ENCODE measurements at regions not wholly inside any gene's neighbourhood (a gene's known extent, or its start where the extent isn't known, plus 50 kb on each side); places are given as distances from the start of the nearest gene placed in this dataset.
"Not testable (repeated sequence)": the region's sequence is repeated elsewhere in the genome, so short reads cannot be mapped to it uniquely, and the experiment has no call there.

DNA sequence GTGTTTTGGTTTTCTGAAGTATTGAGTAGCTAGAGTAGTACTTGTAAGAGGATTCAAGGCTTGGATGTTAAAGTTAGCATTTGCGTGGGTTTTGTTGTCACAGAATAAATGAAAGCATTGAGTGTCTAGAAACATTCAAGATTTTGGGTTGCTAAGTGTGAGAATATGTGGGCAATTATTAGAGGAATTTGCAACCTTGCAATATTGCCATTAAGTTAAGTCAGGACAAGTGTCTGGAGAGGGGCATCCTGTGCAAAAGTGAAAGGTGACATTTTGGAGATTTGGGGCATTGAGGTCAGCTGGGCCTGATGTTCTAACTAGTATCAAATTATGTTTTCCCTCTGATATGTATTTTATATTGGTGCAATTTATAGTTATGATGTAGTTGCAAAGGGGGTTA, 533.9 kb upstream of the GRID2 start:
- H3K4me3 ChIP-seq (ENCODE audit: low read depth, low read length) = no peak overlapping the region
- TF ChIP-seq, protein P1, sequence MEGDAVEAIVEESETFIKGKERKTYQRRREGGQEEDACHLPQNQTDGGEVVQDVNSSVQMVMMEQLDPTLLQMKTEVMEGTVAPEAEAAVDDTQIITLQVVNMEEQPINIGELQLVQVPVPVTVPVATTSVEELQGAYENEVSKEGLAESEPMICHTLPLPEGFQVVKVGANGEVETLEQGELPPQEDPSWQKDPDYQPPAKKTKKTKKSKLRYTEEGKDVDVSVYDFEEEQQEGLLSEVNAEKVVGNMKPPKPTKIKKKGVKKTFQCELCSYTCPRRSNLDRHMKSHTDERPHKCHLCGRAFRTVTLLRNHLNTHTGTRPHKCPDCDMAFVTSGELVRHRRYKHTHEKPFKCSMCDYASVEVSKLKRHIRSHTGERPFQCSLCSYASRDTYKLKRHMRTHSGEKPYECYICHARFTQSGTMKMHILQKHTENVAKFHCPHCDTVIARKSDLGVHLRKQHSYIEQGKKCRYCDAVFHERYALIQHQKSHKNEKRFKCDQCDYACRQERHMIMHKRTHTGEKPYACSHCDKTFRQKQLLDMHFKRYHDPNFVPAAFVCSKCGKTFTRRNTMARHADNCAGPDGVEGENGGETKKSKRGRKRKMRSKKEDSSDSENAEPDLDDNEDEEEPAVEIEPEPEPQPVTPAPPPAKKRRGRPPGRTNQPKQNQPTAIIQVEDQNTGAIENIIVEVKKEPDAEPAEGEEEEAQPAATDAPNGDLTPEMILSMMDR (IDR thresholded peaks at IDR 0.05; ENCODE audit: insufficient read depth, low read depth, low read length) = no peak
- DNase-seq (ENCODE audit: low read depth) = no peak

DNA sequence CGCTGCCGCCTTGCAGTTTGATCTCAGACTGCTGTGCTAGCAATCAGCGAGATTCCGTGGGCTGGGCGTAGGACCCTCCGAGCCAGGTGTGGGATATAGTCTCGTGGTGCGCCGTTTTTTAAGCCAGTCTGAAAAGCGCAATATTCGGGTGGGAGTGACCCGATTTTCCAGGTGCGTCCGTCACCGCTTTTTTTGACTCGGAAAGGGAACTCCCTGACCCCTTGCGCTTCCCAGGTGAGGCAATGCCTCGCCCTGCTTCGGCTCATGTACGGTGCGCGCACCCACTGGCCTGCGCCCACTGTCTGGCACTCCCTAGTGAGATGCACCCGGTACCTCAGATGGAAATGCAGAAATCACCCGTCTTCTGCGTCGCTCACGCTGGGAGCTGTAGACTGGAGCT, 512.1 kb upstream of the GRID2 start:
- DNase-seq (ENCODE audit: low read depth); H3K4me3 ChIP-seq (ENCODE audit: low read depth, low read length): not testable (repeated sequence)

DNA sequence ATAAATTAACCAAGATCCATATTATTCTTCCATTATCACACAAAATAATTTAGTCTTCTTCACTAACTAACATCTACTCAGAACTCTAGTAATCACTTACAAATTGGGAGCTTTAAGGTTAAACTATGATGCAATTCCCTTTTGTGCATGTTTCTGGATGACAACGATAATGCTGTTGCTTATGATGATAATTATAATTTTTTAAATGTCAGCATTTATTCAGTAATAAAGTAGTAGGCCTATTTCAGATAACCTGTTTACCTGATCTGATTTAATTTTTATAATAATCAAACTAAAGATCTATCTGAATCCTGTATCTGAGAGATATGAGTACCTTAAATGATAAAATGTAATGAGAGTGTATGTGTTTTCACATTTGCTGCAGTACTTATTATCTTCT, 507.8 kb upstream of the GRID2 start:
- TF ChIP-seq, protein P1 (IDR thresholded peaks at IDR 0.05; ENCODE audit: insufficient read depth, low read depth, low read length) = no peak
- H3K4me3 ChIP-seq (ENCODE audit: low read depth, low read length) = no peak overlapping the region
- no peak for DNase-seq (ENCODE audit: low read depth)

DNA sequence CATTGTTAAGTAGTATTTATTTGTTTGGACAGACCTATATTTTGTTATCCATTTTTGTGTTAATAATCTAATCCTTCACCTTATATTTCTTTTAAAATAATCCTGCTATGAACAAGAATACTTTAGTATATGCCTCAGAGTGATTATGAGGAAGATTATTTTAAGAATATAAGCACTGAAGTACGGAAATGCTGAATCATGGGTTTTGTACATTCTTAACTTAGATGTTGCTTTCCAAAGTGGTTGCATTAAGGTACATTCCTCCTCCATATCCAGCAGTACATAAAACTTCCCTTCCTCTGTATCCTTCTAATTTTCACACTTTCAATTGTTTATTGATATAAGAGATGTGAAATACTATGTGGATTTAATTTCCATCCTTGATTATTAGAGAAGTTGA, 491.4 kb upstream of the GRID2 start:
- DNase-seq (ENCODE audit: low read depth) = no peak
- no peak overlapping the region for H3K4me3 ChIP-seq (ENCODE audit: low read depth, low read length)
- TF ChIP-seq, protein P1 (IDR thresholded peaks at IDR 0.05; ENCODE audit: insufficient read depth, low read depth, low read length) = no peak

DNA sequence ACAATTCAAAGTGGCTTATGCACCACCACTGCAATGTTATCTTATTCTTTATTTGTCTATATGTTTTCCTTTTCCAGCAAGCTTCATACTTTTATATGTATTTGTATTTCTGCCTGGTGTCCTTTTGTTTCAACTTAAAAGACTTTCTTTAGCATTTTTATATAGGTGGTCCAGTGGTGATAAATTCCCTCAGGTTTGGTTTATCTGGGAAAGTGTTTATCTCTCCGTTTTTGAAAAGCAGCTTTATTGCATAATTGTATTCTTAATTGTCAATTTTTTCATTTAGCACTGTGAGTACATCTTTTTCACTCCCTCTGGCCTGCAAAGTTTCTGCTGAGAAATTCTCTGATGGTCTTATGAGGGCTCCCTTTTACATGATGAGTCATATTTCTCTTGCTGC, 479.0 kb upstream of the GRID2 start:
- no peak for DNase-seq (ENCODE audit: low read depth)
- H3K4me3 ChIP-seq (ENCODE audit: low read depth, low read length) = no peak overlapping the region
- TF ChIP-seq, protein P1 (IDR thresholded peaks at IDR 0.05; ENCODE audit: insufficient read depth, low read depth, low read length) = no peak

DNA sequence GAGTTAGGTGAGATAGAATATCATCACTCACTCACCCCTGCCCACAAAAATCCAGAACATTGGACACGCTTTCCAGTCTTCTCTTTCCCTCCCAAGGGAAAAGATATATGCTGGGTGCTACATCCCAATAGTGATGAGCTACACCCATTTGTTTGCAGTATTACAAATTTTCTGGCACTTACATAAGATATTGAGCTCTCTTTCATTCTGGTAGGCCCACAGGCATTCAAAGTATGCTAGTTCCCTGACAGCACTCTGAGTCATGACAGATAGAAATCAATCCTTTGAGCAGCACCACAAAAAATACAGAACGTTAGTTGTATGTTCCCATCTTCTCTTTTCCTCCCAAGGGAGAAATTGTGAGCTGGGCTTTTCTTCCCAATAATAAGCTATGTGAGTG, 477.6 kb upstream of the GRID2 start:
- no peak for DNase-seq (ENCODE audit: low read depth)
- TF ChIP-seq, protein P1 (IDR thresholded peaks at IDR 0.05; ENCODE audit: insufficient read depth, low read depth, low read length) = no peak
- no peak overlapping the region for H3K4me3 ChIP-seq (ENCODE audit: low read depth, low read length)

DNA sequence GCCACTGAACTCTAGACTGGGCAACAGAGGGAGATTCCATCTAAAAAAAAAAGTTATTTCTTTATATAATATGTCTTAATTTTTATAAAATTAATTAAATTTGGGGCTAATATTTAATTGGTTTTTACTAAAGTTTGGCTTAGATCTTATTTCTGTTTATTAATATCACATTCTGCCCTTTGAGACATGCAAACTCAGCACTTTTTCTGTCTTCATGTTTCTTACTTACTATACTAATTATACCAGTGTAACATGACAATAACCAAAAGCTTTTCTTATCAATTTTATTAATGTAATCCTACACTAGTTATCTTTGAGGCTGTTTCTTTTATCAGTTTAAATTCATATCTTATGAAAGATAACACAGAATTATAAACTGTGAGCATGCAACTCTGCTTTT, 475.9 kb upstream of the GRID2 start:
- TF ChIP-seq, protein P1 (IDR thresholded peaks at IDR 0.05; ENCODE audit: insufficient read depth, low read depth, low read length) = no peak
- DNase-seq (ENCODE audit: low read depth) = no peak
- H3K4me3 ChIP-seq (ENCODE audit: low read depth, low read length) = no peak overlapping the region
